GM19467 (cell line): ENCODE measurements at regions not wholly inside any gene's neighbourhood (a gene's known extent, or its start where the extent isn't known, plus 50 kb on each side); places are given as distances from the start of the nearest gene placed in this dataset.
"Not testable (repeated sequence)": the region's sequence is repeated elsewhere in the genome, so short reads cannot be mapped to it uniquely, and the experiment has no call there.

Source experiments
- ATAC-seq: cut with Tn5 transposase; IDR thresholded peaks from one replicate; pipeline ENCODE4 v1.9.1; 2021; ENCODE audit warnings: mild to moderate bottlenecking, moderate library complexity; ENCODE audit not compliant: unreplicated experiment

DNA sequence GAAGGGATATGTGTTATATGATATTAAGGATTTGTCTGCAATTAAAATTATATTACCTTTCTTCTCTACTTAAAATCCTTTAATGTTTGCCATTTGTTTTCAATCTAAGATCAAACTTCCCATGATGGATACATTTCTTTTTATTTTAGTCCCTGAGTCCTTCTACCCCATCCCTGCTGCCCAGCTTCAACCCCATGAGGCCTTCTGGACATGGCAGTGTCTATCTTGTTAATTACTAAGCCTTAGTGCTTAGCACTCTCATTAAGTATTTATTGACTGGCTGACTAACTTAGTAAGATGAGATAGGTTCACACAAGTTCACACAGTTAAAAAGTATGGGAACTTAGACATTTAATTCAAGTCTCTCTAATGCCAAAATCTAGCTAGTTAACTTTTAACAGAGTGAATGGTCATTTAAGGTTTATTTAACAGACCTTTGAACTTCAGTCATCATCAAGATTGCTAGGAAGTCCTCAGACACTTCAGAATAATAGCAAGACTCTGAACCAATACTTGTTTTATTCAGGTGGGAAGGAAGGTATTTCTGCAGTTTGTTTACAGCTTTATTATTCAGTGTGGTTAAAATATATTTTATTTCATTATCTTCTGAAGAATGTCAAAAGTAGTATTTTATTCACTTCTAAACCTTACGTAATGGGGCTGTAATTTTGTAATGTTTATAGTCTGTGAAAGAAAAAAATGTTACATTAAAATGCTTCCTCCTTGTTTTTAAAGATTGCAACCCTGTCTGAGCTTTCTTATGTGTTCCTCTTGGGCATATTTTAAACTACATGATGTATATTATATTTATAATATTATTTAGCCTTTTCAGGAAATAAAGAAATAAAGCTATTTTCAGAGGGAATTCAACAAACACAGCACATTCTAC lies 848.9 kb downstream of the REEP3 start:
- no peak for ATAC-seq

DNA sequence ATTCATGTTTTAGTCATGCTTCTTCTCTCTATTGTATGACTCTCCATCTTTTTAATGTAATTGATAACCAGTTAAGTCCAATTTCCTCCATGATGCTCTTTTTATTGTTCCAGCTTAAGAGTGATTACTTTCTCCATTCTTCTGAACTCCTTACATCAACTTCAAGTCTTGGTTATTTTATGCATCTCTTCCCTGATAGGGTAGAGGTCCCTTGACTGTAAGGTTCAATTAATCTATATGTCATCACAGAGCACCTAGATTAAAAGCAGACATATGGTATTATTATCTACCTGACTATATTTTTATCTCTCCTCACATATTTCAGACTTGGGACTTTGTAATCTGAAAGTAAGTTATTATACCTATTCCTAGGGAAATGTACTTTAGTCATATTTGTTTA lies 853.1 kb downstream of the REEP3 start:
- ATAC-seq: no peak

DNA sequence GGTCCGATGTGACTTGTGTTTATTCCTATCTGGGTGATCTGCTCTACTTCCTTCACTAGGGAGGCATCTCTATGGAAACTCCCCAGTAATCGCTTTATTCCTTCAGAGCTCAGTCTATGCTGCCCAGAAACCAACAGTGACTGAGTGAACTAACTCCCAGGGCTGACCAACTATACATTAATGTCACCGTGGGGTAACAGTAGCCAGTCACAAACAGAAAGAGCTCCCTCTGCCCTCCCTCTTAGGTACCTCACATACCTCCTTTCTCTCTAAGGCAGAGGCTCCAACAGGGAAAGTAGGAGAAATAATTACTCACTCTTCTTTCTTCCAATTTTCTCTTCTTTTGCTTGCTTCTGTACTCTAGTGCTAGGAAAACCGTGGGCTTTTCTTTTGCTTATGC lies 855.0 kb downstream of the REEP3 start:
- no peak for ATAC-seq

DNA sequence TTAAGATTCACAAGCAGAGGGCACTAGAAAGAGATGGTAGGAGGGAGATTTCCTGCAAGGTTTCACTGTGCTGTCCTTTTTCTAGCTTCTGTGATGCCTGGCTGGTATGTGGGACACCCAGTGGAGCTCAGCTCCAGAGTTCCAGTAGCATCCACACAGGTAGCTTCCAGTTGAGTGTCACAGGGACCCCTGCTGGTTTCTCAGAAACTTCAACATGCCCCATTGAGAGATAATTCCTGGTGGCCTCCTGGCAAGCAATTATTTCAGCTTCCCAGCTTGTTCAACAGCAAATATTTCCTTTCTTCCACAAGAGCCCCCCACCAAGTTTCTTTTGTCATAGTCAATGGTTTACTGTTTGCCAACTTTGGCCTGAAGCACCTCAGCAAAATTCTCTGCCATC lies 858.7 kb downstream of the REEP3 start:
- no peak for ATAC-seq

DNA sequence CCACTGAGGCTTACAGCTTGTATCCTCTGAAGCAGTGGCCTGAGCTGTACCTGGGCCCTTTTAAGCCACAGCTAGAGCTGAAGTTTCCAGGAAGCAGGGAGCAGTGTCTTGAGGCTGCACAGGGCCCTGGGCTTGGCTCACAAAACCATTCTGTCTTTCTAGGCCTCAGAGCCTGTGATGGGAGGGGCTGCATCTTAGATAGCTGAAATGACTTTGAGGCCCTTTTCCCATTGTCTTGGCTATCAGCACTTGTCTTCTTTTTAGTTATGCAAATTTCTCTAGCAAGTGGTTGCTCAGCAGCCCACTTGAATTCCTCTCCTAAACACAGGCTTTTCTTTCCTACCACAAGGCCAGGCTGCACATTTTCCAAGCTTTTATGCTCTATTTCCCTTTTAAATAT lies 864.2 kb downstream of the REEP3 start:
- no peak for ATAC-seq

DNA sequence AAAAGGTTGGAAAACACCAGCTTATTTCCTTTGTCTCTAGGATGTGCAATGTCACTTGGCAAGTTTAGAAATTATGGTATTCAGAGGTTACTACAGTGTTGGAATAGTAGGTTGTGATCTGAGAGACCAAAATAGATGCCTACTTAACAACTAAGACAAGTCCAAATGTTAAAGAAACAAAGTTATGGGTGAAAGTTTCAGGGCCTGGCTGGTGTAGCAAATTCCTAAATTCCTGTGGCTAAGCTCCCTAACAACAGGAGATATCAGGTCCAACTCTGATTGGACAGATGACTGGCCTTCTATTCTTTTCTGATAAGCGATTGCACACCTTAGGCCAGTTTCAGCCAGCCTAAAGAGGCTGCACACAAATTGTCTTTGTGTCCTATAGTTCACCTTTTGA lies 873.5 kb downstream of the REEP3 start:
- ATAC-seq: no peak

DNA sequence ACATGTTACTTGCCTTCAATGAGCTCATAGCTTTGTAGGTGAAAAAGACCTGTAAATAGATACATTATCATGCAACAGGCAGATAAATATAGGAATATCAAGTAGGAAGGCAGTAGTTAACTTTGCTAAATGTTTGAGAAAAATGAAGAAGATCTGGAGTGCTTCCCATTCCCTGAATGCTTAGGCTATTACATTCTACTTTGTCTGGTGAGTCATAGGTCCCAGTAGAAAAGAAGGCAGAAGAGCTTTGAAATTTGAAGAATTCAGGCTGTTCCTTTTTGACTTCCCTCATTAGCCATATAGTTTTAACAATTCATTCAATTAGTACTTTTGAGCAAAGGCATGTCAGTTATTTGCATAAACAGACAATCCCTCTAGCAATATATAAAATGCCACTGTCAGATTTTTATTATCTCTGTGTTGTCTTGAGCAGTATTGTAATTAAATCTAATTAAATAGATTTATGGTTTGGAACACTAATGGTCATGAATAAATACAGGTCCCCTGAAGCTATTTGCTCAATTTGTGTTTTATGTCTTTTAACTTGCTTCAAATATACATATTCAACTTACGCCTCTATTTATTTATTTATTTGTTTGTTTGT lies 875.0 kb downstream of the REEP3 start:
- ATAC-seq: no peak

DNA sequence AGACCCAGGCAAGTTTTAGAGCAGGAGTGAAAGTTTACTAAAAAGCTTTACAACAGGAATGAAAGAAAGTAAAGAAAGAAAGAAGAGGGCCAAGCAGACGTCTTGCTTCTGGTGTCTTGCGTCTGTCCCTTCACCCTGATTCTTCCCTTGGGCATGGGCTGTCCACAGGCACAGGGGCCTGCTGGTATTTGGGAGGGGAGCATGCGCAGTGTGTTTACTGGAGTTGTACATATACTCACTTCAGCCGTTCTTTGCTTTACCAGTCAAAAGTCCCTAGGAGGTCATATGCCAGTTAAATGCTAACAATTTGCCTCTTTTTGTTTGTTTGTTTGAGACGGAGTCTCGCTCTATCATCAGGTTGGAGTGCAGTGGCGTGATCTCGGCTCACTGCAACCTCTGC lies 875.9 kb downstream of the REEP3 start:
- no peak for ATAC-seq

DNA sequence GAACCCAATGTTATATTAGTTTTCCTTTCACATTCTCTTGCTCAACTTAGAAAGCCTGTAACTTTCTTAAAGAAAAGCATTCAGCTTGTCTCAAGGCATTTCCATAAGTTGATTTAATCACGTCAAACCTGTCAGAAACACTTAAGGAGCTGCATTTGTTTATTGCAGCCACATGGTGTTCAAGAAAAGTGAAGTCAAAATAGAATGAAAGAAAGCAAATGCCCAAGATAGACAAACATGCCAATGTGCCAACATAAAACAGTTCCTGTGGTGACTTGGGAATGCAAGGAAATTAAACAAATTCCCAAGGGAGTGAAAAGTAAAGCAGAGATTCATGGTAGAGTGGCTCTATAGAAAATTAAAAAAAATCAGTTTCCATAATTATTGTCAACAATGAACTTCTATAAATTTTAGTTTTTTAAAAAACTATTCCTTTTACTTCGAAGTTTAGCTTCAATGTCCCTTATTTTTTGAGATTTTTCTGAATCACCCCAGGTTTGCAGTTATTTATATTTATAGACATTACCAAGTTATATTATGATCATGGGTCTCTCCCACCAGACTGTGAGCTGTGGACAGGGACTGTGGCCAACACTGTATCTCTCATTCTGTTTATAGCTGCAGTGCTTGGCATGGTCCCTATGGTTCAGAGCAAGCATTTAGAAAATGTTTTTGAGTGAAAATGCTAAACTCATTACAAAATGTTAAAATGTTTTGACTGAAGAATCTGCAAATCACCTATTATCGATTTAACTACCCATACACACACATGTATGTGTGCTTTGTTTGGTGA lies 887.4 kb downstream of the REEP3 start:
- ATAC-seq: no peak

DNA sequence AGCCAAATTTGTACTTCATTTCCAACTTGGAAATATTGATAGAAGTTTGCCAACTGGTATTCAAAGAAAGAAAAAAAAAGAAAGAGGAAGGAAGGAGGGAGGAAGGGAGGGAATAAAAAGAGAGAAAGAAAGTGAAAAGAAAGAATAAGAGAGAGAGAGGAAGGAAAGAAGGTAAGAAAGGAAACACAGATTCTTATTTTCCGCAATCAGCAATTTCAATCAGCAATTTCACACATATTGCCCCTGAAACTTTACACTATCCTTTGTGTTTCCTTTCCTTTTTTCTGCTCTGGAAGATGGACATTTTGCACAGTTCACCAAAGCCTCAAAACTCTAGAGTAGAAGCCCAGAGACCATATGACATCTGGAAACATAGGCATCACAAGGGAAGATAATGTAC lies 888.1 kb downstream of the REEP3 start:
- ATAC-seq: no peak

DNA sequence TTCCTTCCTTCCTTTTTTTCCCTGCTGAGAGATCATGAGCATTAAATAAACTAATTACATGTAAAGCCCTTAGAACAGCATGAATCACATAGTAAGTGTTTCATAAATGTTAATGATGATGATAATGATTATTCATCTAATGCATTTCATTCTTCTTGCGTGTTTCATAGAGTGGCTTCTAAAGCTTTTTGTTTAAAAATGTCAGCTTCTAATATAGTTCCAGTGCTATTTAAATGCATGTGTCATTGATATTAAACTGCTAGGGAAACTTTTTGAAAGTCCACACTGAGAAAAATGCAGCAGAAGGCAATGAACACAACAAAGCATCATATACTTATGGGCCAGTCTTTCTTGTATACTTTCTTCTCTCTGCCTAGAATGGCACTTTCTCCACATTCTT lies 894.8 kb downstream of the REEP3 start:
- ATAC-seq: no peak

DNA sequence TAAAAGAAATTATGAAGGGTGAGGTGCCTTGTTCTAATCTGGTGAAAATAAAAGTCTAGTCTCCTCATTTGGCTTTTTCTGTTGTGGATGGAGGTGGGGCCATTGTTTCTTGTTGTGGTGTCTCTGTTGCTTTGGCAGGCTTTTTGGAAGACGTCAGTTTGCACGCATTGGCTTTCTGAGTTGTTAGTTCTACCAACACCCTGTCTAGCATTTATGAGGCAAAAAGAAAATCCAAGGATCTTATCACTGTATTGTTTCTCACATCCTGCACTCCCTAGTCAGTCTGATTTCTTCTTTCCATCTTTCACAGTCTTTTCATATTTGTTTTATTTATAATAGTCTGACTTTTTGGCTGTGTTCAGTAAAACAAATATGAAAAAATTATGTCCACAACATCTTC lies 898.3 kb downstream of the REEP3 start:
- no peak for ATAC-seq

DNA sequence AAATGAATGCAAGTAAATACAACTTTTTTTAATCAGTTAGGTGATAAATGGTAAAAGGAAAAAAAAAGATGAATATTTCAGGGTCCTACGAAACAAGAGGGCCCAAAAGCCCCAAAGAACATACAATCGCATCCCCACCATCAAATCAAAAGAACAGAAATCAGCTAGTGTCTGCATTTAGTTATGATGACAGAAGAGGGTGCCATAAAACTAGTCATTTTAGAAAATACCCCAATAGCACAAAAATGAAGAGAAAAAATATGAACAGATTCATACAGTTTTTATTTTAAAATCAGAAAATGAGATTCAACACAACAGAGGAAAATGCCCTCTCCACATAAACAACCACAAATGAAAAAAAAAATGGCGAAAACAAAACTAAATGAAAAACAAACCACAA lies 905.5 kb downstream of the REEP3 start:
- no peak for ATAC-seq

DNA sequence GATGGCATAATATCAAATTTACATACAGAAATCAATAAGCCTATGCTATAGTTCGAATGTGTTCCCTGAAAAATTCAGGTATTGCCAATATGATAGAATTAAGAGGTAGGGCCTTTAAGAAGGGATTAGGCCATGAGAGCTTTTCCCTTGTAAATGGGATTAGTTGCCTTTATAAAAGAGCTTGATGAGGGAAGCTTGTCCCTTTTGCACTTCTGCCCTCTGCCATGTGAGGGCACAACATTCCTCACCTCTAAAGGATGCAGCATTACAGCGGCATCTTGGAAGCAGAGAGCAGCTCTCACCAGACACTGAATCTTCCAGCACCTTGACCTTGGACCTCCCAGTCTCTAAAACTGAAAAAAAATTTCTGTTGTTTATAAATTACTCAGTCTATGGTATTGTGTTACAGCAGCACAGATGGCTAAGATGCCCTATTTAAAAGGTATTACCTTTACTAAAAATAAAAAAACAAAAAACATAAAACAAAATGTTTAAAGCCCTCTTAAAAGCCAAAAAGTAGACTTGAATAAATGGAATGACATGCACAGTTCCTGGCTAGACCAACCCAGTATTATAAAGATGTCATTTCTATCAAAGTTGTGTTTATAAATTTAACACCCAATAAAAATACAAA lies 909.6 kb downstream of the REEP3 start:
- ATAC-seq: no peak

DNA sequence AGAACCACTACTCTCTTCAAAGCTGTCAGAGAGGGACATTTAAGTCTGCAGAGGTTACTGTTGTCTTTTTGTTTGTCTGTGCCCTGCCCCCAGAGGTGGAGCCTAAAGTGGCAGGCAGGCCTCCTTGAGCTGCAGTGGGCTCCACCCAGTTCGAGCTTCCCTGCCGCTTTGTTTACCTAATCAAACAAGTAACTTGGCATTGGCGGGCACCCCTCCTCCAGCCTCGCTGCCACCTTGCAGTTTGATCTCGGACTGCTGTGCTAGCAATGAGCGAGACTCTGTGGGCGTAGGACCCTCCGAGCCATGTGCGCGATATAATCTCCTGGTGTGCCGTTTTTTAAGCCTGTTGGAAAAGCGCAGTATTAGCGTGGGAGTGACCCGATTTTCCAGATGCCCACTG lies 920.7 kb downstream of the REEP3 start:
- ATAC-seq: not testable (repeated sequence)

DNA sequence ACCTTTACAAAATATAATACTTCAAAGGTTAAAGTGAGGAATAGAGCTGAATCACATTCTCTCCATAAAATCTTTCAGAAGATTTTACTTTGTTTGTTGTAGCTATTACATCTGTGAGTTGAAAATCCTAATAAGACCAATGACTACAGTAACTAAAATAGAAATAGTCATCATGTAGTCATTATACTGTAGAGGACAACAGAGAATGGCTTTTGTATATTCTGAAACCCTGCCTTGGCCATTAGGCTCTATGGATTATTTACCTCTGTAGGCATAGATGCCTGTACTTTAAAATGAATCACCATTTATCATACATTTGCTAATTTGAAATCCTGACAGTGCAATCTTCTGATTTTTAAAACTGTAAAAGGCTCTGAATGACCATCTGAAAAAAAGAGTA lies 923.0 kb downstream of the REEP3 start:
- no peak for ATAC-seq

DNA sequence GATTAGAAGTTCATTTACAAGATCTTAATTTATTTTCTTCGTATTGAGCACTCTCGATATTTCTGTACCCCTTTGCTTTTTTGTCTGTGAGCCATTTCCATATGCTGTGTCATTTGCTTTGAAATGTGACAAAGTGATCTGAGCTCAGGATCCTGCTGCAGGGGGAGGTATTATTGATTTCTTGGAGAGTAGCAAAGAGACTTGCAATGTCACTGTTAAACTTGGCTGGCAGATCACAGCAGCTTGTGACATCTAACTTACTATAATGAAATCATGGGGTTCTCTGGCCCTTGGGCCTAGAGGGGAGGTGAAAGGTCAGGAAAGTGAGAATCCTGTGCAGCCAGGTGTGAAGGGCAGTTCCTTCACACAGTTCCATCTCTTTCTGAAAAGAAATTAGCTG lies 923.4 kb downstream of the REEP3 start:
- no peak for ATAC-seq

DNA sequence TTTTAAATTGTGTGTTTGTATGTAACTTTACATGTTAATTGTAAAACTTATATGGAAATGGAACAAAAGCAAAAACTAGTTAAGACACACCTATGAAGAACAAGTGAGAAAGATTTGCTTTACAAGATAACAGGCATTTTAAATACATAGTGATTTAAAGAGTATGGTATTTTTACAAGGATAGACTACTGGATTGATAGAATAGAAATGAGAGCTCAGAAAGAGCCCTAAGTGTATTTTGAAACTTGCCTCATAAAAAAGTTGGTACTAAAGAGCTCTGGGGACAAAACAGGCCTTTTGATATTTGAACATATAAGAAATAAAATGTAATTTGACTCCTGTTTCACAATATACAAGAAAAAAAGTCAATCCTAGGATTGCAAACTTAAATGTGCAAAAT lies 928.4 kb downstream of the REEP3 start:
- no peak for ATAC-seq

DNA sequence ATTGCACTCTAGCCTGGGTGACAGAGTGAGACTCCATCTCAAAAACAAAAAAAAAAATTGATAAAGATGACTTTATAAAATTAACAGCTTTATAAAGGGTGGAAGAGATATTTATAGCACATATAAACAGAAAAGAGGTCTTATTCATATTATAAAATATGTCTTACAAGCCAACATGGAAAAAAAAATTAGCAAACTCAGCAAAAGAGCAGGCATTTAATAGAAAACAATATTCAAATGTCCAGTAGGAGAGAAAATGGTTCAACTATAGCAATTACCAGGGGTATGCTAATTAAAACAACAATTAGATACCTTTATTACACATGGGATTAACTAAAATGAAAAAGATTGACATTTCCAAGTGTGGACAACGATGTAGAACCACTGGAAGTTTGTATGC lies 929.1 kb downstream of the REEP3 start:
- ATAC-seq: no peak

DNA sequence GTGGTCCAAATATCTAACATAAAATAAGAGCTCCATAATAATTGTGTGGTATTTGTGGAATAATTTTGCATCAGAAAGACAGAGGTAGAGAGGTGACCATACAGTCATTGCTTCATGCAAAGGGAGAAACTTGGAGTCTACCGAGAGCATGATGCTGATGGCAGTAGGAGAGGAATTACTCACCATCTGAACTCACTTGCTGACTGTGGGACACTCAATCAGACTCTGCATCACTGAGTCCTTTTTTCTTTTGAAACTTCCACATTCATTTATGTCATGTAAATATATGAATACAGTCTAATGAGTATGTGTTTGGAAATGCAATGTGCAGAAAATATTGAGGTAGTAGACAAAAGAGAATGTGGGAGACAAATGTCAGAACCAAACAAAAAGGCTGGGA lies 933.8 kb downstream of the REEP3 start:
- ATAC-seq: no peak

DNA sequence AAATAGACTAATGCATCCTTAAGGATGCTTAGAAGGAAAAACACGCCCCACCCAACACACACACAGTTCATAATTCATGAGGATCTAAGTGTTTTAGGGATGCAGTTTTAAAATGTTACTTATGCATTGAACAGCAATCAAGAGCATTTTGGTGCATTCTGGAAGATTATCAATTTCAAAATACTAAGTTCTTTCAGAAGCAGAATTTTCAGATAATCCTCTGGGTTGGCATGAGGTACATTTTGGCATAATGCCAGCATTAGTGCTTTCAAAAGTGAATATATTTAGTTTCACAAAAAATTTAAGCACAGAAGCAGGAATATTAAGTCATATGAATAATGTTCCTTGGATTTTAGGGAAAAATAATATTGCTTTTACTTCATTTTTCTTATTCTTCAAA lies 937.1 kb downstream of the REEP3 start:
- ATAC-seq: no peak
